Kidney (tissue), 13 donors: ENCODE measurements at regions not wholly inside any gene's neighbourhood (a gene's known extent, or its start where the extent isn't known, plus 50 kb on each side); places are given as distances from the start of the nearest gene placed in this dataset.

Experiments used
- DNase-seq, 5 donors: peaks; one replicate each; pipeline ENCODE4 v3.0.0-alpha.2; 2013 to 2020
- FAIRE-seq: peaks from 2 replicates; lab custom pipeline; 2012; peaks lifted over from hg19 to GRCh38; lab: Jason Lieb, UNC
- H3K27ac ChIP-seq, 2 donors: one replicate each; pipeline ENCODE4 v1.7.0; 2013; ENCODE audit warnings: low read depth in 2 of 2, low read length in 2 of 2, inconsistent platforms in 1 of 2
- H3K27me3 ChIP-seq: one replicate; pipeline ENCODE4 v1.7.1; 2013; ENCODE audit warnings: low read length, inconsistent platforms; ENCODE audit not compliant: control insufficient read depth, insufficient read depth
- H3K36me3 ChIP-seq, 3 donors: one replicate each; pipeline versions ENCODE4 v1.7.0 to v1.7.1; 2013; ENCODE audit warnings: low read length in 3 of 3, control low read depth in 1 of 3, inconsistent platforms in 1 of 3; ENCODE audit not compliant: insufficient read depth in 3 of 3, control insufficient read depth in 2 of 3
- H3K4me1 ChIP-seq, 3 donors: one replicate each; pipeline versions ENCODE4 v1.7.0 to v1.7.1; 2013; ENCODE audit warnings: low read length in 3 of 3, inconsistent platforms in 1 of 3, low read depth in 1 of 3; ENCODE audit not compliant: control insufficient read depth in 2 of 3, insufficient read depth in 2 of 3
- H3K4me3 ChIP-seq, 3 donors: one replicate each; pipeline versions ENCODE4 v1.7.0 to v1.8.1; 2013; ENCODE audit warnings: low read length in 3 of 3, control low read depth in 1 of 3, inconsistent platforms in 1 of 3
- H3K9ac ChIP-seq, 3 donors: one replicate each; pipeline versions ENCODE4 v1.7.0 to v1.7.1; 2013; ENCODE audit warnings: low read length in 3 of 3, control low read depth in 1 of 3, inconsistent platforms in 1 of 3
- H3K9me3 ChIP-seq, 3 donors: one replicate each; pipeline versions ENCODE4 v1.7.0 to v1.7.1; 2013; ENCODE audit warnings: low read length in 3 of 3, control low read depth in 1 of 3, inconsistent platforms in 1 of 3; ENCODE audit not compliant: control insufficient read depth in 2 of 3, insufficient read depth in 1 of 3
- CTCF ChIP-seq: IDR thresholded peaks from 3 replicates; pipeline ENCODE4 v1.5.1; 2012; ENCODE audit warnings: mild to moderate bottlenecking, moderate library complexity, borderline replicate concordance; ENCODE audit not compliant: insufficient read depth; ENCODE audit errors: extremely low read depth
- intact Hi-C: fragments of 100-400 bp; cut with DNase I; formaldehyde crosslinking; loops from one replicate; pipeline ENCODE4 v1.11.1; 2022
- donor health status: control.
- donor health status: control.
- donor health status: control.
- donor health status: control.
- donor health status: control.
- donor health status: DM: yes; HTN: yes; CAD: no.
- donor health status: Normal renal cell carcinoma (clear cell type).

GRCh38 chr4:124868495-124868894, 156.0 kb upstream of the ANKRD50 start:
- no peak overlapping the region for H3K4me3 ChIP-seq
- FAIRE-seq: no peak
- H3K9ac ChIP-seq: no peak overlapping the region
- no peak for TF ChIP-seq CTCF
- H3K4me1 ChIP-seq: no peaks in the 10 kb centered on the region
- H3K27ac ChIP-seq: no peak overlapping the region
- no peaks in the 10 kb centered on the region for H3K27me3 ChIP-seq
- H3K9me3 ChIP-seq: no peaks in the 10 kb centered on the region
- no peaks in the 10 kb centered on the region for H3K36me3 ChIP-seq
- intact Hi-C loops: no loop called here
- DNase-seq: no peak

GRCh38 chr4:124867536-124867935, 155.0 kb upstream of the ANKRD50 start:
- intact Hi-C loops: no loop called here
- FAIRE-seq (no peak), DNase-seq (no peak)
- no peak for TF ChIP-seq CTCF
- Histone ChIP-seq H3K36me3 (no peaks in the 10 kb centered on the region), H3K27ac (no peak overlapping the region), H3K9me3 (no peaks in the 10 kb centered on the region), H3K27me3 (no peaks in the 10 kb centered on the region), H3K4me1 (no peaks in the 10 kb centered on the region), H3K4me3 (no peak overlapping the region), H3K9ac (no peak overlapping the region)

GRCh38 chr4:124866301-124866700, 153.8 kb upstream of the ANKRD50 start:
- no peak for TF ChIP-seq CTCF
- Histone ChIP-seq H3K9ac (no peak overlapping the region), H3K27ac (no peak overlapping the region), H3K36me3 (no peaks in the 10 kb centered on the region), H3K9me3 (no peaks in the 10 kb centered on the region), H3K4me3 (no peak overlapping the region), H3K4me1 (no peaks in the 10 kb centered on the region), H3K27me3 (no peaks in the 10 kb centered on the region)
- FAIRE-seq (no peak), DNase-seq (no peak)
- intact Hi-C loops: no loop called here

- intact Hi-C loops: no loop called here
- Histone ChIP-seq H3K36me3 (no peaks in the 10 kb centered on the region), H3K4me1 (no peaks in the 10 kb centered on the region), H3K4me3 (no peak overlapping the region), H3K9me3 (no peaks in the 10 kb centered on the region), H3K9ac (no peak overlapping the region), H3K27me3 (no peaks in the 10 kb centered on the region), H3K27ac (no peak overlapping the region)
- DNase-seq (no peak), FAIRE-seq (no peak)
- no peak for TF ChIP-seq CTCF
Observed at GRCh38 chr4:124863040-124863545, 150.6 kb upstream of the ANKRD50 start.
